ENCODE measurements at regions not wholly inside any gene's neighbourhood (a gene's known extent, or its start where the extent isn't known, plus 50 kb on each side); places are given as distances from the start of the nearest gene placed in this dataset.
A peak's percentile ranks its signal among the peaks of the same experiment; 100 is the strongest.
"Not testable (repeated sequence)": the region's sequence is repeated elsewhere in the genome, so short reads cannot be mapped to it uniquely, and the experiment has no call there.

DNA sequence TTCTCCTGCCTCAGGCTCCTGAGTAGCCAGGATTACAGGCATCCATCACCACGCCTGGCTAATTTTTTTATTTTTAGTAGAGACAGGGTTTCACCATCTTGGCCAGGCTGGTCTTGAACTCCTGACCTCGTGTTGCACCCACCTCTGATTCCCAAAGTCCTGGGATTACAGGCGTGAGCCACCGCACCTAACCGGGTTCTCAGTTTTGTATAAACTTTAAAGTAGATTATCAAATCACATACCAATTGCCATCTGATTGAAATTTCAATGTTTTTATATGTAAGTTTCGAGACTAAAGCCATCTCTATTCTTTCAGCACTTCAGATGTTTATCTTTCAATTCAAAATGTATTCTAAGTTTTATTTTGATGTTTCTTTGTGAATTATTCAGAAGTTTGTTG is 110.1 kb downstream of the POTEH start:
- H3K9me3 Mint-ChIP-seq (ENCODE audit: low read depth); H3K27ac Mint-ChIP-seq (ENCODE audit: unreplicated experiment); H3K27me3 Mint-ChIP-seq (ENCODE audit: low read depth): not testable (repeated sequence)

DNA sequence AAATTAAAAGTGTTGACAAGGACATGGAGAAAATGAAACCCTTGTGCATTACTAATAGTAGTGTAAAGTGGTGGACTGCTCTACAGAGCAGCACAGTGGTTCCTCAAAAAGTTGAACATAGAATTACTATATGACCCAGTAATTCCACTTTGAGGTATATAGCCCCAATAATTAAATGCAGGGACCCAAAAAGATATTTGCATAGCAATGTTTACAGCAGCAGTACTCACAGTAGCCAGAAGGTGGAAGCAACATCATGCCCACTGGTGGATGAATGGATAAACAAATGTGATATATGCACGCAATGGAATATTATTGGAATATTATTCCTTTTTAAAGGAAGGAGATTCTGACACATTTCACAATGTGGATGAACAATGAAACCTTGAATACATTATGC is 121.3 kb downstream of the POTEH start:
- not testable (repeated sequence) for H3K27me3 Mint-ChIP-seq (ENCODE audit: low read depth); H3K27ac Mint-ChIP-seq (ENCODE audit: unreplicated experiment); H3K4me1 Mint-ChIP-seq (ENCODE audit: low read depth); H3K4me3 Mint-ChIP-seq (ENCODE audit: unreplicated experiment); H3K9me3 Mint-ChIP-seq (ENCODE audit: low read depth); DNase-seq (ENCODE audit: low spot score); H3K36me3 Mint-ChIP-seq (ENCODE audit: low read depth)
- TF ChIP-seq, protein P1, sequence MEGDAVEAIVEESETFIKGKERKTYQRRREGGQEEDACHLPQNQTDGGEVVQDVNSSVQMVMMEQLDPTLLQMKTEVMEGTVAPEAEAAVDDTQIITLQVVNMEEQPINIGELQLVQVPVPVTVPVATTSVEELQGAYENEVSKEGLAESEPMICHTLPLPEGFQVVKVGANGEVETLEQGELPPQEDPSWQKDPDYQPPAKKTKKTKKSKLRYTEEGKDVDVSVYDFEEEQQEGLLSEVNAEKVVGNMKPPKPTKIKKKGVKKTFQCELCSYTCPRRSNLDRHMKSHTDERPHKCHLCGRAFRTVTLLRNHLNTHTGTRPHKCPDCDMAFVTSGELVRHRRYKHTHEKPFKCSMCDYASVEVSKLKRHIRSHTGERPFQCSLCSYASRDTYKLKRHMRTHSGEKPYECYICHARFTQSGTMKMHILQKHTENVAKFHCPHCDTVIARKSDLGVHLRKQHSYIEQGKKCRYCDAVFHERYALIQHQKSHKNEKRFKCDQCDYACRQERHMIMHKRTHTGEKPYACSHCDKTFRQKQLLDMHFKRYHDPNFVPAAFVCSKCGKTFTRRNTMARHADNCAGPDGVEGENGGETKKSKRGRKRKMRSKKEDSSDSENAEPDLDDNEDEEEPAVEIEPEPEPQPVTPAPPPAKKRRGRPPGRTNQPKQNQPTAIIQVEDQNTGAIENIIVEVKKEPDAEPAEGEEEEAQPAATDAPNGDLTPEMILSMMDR (IDR thresholded peaks at IDR 0.05), result peak; percentile 42

More for the DNA sequence above, 110.1 kb downstream of the POTEH start:
- DNase-seq (ENCODE audit: low spot score); H3K4me3 Mint-ChIP-seq (ENCODE audit: unreplicated experiment); H3K4me1 Mint-ChIP-seq (ENCODE audit: low read depth); H3K36me3 Mint-ChIP-seq (ENCODE audit: low read depth): not testable (repeated sequence)

DNA sequence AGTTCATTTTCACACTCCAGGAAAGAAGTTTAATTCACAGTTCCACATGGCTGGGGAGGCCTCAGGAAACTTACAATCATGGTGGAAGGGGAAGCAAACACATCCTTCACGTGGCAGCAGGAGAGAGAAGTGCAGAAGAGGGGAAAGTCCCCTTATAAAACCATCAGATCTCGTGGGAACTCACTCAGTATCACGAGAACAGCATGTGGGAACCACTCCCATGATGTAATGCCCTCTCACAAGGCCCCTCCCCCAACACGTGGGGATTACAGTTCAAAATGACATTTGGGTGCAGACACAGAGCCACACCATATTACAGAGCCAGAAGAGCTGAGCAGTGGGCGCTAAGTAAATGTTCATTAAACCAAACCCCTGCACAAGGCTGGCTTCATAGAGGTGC is 126.0 kb downstream of the POTEH start:
- DNase-seq (ENCODE audit: low spot score); H3K4me3 Mint-ChIP-seq (ENCODE audit: unreplicated experiment); H3K27ac Mint-ChIP-seq (ENCODE audit: unreplicated experiment); H3K27me3 Mint-ChIP-seq (ENCODE audit: low read depth); H3K4me1 Mint-ChIP-seq (ENCODE audit: low read depth); H3K36me3 Mint-ChIP-seq (ENCODE audit: low read depth); H3K9me3 Mint-ChIP-seq (ENCODE audit: low read depth): not testable (repeated sequence)

DNA sequence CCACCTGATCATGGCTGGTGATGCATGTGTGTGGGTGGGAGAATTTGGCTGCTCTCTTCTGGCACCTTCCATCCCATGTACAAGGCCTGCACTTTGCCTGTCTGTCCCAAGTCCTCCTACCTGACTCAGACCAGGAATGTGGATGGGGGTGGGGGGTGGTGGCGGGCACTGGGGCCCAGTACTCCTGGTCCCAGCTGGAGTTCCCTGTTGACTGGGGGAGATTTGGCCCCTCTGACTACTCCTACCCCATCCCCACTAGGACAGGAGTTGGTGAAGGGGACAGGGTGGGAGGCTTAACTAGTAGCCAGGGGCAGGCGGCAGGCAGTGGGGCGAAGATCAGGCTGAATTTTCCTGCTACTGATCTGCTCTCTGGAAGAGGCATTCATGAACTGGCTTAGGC is 126.6 kb downstream of the POTEH start:
- not testable (repeated sequence) for H3K27ac Mint-ChIP-seq (ENCODE audit: unreplicated experiment); H3K4me1 Mint-ChIP-seq (ENCODE audit: low read depth); H3K4me3 Mint-ChIP-seq (ENCODE audit: unreplicated experiment)

DNA sequence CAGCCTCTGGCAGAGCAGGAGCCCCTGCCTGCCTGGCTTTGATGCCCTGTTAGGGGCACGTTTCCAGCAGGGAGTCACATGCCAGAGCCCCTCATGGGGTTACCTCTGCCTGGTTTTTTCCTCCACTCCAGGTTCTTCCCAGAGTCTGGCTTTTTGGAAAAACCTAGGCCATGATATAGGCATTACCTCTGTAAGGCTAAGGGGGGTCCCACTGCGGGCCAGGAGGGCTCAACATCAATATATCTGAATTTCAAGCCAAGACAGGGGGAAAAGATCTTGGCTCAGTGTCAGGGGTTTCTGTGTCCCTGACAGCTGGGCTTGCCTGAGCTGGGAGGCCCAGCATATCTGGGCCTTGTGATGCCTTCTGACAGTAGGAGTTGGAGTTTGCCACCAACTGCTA is 127.4 kb downstream of the POTEH start:
- not testable (repeated sequence) for H3K4me3 Mint-ChIP-seq (ENCODE audit: unreplicated experiment); H3K27me3 Mint-ChIP-seq (ENCODE audit: low read depth); H3K4me1 Mint-ChIP-seq (ENCODE audit: low read depth); H3K36me3 Mint-ChIP-seq (ENCODE audit: low read depth); H3K9me3 Mint-ChIP-seq (ENCODE audit: low read depth); H3K27ac Mint-ChIP-seq (ENCODE audit: unreplicated experiment)
- DNase-seq (ENCODE audit: low spot score), result peak; percentile 13

More for the DNA sequence above, 126.6 kb downstream of the POTEH start:
- not testable (repeated sequence) for H3K36me3 Mint-ChIP-seq (ENCODE audit: low read depth); H3K9me3 Mint-ChIP-seq (ENCODE audit: low read depth); H3K27me3 Mint-ChIP-seq (ENCODE audit: low read depth)
- peak; percentile 26 for DNase-seq (ENCODE audit: low spot score)

DNA sequence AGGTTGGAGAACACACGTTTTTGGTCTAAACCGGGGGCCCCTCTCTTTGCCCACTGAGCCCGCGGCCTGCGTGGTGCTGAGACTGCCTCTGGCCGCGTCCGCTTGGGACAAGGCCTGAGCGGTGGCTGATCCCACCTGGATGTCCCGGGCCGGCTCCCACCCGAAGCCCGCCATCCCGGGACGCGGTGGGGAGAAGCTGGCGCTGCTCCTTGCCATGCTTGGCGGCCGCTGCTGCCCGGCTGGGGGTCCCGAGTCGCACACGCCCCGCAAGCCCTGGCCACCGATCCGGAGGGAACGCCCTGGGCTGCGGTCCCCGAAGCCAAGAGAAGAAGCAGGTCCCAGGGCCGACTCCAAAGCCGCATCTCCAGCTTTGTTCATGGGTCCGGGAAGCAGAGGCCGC is 130.1 kb downstream of the POTEH start:
- not testable (repeated sequence) for H3K27ac Mint-ChIP-seq (ENCODE audit: unreplicated experiment); H3K4me3 Mint-ChIP-seq (ENCODE audit: unreplicated experiment); H3K27me3 Mint-ChIP-seq (ENCODE audit: low read depth); H3K4me1 Mint-ChIP-seq (ENCODE audit: low read depth); H3K36me3 Mint-ChIP-seq (ENCODE audit: low read depth); H3K9me3 Mint-ChIP-seq (ENCODE audit: low read depth)
- peak; percentile 14 for DNase-seq (ENCODE audit: low spot score)

DNA sequence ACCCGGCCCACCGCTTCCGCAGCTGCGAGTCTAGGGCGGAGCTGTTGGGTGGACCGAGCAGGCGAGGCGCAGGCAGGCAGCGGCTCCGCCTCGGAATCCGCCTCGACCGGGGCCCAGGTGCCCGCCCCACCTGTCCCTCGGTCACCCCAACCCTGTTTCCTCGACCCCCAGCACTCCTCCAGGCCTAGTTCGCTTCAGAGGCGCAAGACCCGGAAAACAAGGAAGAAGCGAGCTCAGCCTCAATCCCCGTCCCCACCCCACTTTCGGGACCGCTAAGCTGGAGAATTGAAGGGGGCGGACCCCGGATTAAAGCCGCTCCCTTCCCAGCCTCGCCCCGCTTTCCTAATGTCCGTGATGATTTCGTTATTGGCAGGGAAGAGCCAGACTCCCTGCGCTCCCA is 131.3 kb downstream of the POTEH start:
- not testable (repeated sequence) for H3K9me3 Mint-ChIP-seq (ENCODE audit: low read depth); H3K27me3 Mint-ChIP-seq (ENCODE audit: low read depth); H3K27ac Mint-ChIP-seq (ENCODE audit: unreplicated experiment); H3K4me3 Mint-ChIP-seq (ENCODE audit: unreplicated experiment); H3K4me1 Mint-ChIP-seq (ENCODE audit: low read depth); H3K36me3 Mint-ChIP-seq (ENCODE audit: low read depth)
- peak; percentile 47 for DNase-seq (ENCODE audit: low spot score)

DNA sequence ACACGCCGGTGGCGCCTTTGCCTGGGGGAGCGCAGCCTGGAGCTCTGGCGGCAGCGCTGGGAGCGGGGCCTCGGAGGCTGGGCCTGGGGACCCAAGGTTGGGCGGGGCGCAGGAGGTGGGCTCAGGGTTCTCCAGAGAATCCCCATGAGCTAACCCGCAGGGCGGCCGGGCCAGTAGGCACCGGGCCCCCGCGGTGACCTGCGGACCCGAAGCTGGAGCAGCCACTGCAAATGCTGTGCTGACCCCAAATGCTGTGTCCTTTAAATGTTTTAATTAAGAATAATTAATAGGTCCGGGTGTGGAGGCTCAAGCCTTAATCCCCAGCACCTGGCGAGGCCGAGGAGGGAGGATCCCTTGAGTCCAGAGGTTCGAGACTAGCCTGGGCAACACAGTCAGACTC is 132.2 kb downstream of the POTEH start:
- not testable (repeated sequence) for H3K4me1 Mint-ChIP-seq (ENCODE audit: low read depth); H3K9me3 Mint-ChIP-seq (ENCODE audit: low read depth); H3K27me3 Mint-ChIP-seq (ENCODE audit: low read depth); H3K4me3 Mint-ChIP-seq (ENCODE audit: unreplicated experiment); H3K27ac Mint-ChIP-seq (ENCODE audit: unreplicated experiment); H3K36me3 Mint-ChIP-seq (ENCODE audit: low read depth); DNase-seq (ENCODE audit: low spot score)

DNA sequence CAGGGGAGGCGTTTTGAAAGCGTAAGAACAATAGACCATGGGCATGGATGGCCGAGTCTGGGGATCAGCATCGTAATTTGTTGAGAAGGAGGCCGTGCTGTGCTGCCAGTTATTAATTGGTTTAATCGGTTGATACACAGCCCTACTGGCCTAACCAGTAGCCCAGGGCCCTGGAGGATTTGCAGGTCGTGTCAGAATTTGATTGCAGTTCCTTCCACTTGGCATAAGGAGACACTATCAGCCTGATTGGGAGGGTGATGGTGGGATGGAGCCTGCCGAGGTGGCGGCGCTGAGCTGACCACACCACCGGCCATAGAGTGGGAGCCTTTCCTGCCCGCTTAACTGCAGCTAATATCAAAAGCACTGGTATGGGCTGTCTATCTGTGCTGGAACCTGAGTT is 133.4 kb downstream of the POTEH start:
- not testable (repeated sequence) for H3K27ac Mint-ChIP-seq (ENCODE audit: unreplicated experiment); H3K4me3 Mint-ChIP-seq (ENCODE audit: unreplicated experiment); DNase-seq (ENCODE audit: low spot score); H3K27me3 Mint-ChIP-seq (ENCODE audit: low read depth); H3K36me3 Mint-ChIP-seq (ENCODE audit: low read depth); H3K4me1 Mint-ChIP-seq (ENCODE audit: low read depth); H3K9me3 Mint-ChIP-seq (ENCODE audit: low read depth)

DNA sequence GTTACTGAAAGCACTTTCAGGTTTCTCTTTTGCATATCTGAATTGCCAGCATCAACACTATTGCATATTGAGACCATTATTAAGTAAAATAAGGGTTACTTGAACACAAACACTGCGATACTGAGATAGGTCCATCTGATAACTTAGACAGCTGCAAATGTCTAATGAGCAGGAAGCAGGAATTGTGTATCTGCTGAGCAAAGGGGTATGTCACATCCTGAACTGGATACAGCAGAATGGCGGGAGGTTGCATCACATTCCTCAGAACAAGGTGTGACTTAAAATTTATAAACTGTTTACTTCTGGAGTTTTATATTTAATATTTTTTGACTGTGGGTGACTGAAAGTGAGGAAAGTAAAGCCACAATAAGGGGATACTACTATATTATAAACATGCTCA is 142.4 kb downstream of the POTEH start:
- H3K9me3 Mint-ChIP-seq (ENCODE audit: low read depth); H3K36me3 Mint-ChIP-seq (ENCODE audit: low read depth); H3K4me1 Mint-ChIP-seq (ENCODE audit: low read depth); H3K4me3 Mint-ChIP-seq (ENCODE audit: unreplicated experiment); DNase-seq (ENCODE audit: low spot score); H3K27ac Mint-ChIP-seq (ENCODE audit: unreplicated experiment); H3K27me3 Mint-ChIP-seq (ENCODE audit: low read depth): not testable (repeated sequence)

DNA sequence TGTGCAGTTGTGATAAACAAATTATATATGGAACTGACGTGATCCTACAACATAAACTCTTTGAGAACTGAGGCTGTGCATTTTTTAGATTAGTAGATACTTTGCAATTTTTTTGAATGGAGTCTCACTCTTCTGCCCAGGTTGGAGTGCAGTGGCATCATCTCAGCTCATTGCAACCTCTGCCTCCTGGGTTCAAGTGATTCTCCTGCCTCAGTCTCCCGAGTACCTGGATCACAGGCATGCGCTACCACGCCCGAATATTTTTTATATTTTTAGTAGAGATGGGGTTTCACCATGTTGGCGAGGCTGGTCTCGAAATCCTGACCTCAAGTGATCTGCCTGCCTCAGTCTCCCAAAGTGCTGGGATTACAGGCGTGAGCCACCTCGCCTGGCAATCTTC is 145.9 kb downstream of the POTEH start:
- H3K27ac Mint-ChIP-seq (ENCODE audit: unreplicated experiment); H3K4me1 Mint-ChIP-seq (ENCODE audit: low read depth); H3K36me3 Mint-ChIP-seq (ENCODE audit: low read depth); H3K9me3 Mint-ChIP-seq (ENCODE audit: low read depth); H3K4me3 Mint-ChIP-seq (ENCODE audit: unreplicated experiment); H3K27me3 Mint-ChIP-seq (ENCODE audit: low read depth): not testable (repeated sequence)
- peak; percentile 19 for DNase-seq (ENCODE audit: low spot score)

DNA sequence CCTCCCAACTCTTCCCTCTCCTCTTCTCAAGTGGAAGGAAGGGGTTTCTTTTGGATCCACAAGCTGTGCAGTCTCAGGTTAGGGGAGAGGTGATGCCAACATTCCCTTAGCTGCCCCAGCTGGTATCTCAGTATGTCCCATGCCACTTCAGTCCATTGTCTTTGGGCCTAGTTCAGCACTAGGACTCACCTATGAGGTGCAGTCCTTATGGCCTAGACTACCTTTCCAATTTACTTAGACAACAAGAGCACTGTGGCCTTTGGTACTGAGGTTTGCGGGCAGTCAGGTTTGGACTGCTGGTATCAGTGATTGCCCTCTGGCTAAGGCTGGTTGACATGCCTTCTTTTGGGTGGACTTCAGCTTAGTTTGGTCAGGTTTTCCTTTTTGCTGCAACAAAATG is 159.9 kb downstream of the POTEH start:
- H3K27ac Mint-ChIP-seq (ENCODE audit: unreplicated experiment); DNase-seq (ENCODE audit: low spot score); H3K9me3 Mint-ChIP-seq (ENCODE audit: low read depth); H3K4me1 Mint-ChIP-seq (ENCODE audit: low read depth); H3K27me3 Mint-ChIP-seq (ENCODE audit: low read depth); H3K36me3 Mint-ChIP-seq (ENCODE audit: low read depth); H3K4me3 Mint-ChIP-seq (ENCODE audit: unreplicated experiment): not testable (repeated sequence)

DNA sequence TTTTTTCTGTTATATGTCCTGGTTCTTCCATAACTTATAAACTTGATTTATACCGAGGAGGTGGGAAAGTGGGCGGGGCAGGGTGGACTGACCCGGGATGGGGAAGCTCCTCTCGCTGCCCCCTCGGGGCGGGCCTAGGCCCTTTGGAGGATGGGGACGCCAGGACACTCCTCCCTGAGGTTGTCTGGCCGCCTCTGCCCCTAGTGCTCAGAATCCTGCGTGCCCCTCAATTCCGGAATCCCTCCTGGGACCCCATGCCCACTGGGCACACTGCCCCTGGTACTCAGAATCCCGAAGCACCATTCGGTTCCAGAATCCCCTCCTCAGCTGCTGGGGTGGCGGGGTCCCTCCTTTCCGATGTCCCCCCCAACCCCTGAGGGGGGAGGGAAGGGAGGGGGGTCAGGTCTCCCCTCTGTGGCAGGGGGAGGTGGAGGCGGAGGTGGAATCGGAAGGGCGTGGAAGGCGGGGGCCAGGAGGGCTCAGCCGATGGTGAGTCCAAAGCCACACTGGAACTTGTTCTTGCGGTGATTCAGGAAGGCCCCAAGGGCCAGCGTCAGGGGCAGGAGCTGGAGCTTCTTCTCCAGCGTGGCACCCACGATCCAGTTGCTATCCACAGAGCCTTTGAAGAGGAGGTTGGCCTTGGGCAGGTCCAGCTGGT is 164.0 kb downstream of the POTEH start:
- not testable (repeated sequence) for H3K4me1 Mint-ChIP-seq (ENCODE audit: low read depth); H3K36me3 Mint-ChIP-seq (ENCODE audit: low read depth); H3K4me3 Mint-ChIP-seq (ENCODE audit: unreplicated experiment); H3K9me3 Mint-ChIP-seq (ENCODE audit: low read depth); H3K27me3 Mint-ChIP-seq (ENCODE audit: low read depth); H3K27ac Mint-ChIP-seq (ENCODE audit: unreplicated experiment)
- peak; percentile 65 for DNase-seq (ENCODE audit: low spot score)
